GM18499 (cell line): ENCODE measurements at regions not wholly inside any gene's neighbourhood (a gene's known extent, or its start where the extent isn't known, plus 50 kb on each side); places are given as distances from the start of the nearest gene placed in this dataset.
A peak's percentile ranks its signal among the peaks of the same experiment; 100 is the strongest.
"Not testable (repeated sequence)": the region's sequence is repeated elsewhere in the genome, so short reads cannot be mapped to it uniquely, and the experiment has no call there.

ENCODE experiments used
- ATAC-seq: cut with Tn5 transposase; IDR thresholded peaks from one replicate; pipeline ENCODE4 v1.9.1; 2021; ENCODE audit warnings: moderate number of reproducible peaks; ENCODE audit not compliant: insufficient read depth, unreplicated experiment

DNA sequence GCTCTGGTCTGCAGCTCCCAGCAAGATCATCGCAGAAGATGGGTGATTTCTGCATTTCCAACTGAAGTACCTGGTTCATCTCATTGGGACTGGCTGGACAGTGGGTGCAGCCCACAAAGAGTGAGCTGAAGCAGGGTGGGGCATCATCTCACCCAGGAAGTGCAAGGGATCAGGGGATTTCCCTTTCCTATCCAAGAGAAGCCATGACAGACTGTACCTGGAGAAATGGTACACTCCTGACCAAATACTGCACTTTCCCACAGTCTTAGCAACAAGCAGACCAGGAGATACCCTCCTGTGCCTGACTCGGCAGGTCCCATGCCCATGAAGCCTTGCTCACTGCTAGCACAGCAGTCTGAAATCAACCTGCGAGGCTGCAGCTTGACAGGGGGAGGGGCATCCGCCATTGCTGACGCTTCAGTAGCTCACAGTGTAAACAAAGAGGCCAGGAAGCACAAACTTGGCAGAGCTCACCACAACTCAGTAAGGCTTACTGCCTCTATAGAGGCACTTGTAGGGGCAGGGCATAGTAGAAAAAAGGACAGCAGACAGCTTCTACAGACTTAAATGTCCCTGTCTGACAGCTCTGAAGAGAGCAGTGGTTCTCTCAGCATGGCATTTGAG is 60.5 kb downstream of the AREG start:
- ATAC-seq, result not testable (repeated sequence)

DNA sequence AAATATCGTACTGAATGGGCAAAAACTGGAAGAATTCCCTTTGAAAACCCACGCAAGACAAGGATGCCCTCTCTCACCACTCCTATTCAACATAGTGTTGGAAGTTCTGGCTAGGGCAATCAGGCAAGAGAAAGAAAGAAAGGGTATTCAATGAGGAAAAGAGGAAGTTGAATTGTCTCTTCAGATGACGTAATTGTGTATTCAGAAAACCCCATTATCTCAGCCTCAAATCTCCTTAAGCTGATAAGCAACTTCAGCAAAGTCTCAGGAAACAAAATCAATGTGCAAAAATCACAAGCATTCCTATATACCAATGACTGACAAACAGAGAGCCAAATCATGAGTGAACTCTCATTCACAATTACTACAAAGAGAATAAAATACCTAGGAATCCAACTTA is 64.4 kb downstream of the AREG start:
- ATAC-seq, result not testable (repeated sequence)

DNA sequence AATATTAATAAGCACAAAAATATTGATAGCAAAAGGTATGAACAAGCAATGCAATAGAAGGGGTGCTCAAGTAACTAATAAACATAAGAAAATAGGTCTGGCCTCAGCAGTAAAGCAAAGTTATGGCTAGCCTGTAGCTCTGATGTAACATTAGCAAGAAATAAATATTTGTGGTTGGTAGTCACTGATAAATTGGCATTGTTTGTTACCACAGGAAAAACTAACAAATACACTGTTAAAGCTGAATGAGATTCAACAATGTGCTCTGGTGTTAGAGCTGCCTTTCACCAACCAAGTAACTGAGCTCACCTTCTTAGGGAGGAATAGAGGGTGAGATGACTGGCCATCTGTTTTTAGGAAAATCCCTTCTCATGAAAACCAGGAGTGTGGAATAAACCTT is 71.4 kb downstream of the AREG start:
- ATAC-seq, result no peak

DNA sequence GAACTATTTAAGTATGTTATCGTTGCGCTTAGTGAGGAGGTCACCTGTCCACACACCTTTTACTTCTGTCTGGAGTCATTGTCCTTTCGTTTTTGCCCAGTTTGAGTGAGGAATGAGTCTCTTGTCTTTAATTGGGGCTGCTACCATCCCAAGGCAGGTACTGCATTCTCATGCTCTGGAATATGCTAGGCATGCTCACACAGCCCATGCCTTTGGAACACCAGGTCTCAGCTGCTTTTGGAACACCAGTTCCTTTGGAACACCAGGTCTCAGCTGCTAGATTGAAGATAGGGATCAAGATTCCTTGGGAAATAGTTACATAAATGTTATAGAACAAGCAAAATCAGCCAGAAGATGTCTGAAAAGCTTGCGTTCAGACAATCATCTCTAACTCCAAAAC is 73.1 kb downstream of the AREG start:
- no peak for ATAC-seq

DNA sequence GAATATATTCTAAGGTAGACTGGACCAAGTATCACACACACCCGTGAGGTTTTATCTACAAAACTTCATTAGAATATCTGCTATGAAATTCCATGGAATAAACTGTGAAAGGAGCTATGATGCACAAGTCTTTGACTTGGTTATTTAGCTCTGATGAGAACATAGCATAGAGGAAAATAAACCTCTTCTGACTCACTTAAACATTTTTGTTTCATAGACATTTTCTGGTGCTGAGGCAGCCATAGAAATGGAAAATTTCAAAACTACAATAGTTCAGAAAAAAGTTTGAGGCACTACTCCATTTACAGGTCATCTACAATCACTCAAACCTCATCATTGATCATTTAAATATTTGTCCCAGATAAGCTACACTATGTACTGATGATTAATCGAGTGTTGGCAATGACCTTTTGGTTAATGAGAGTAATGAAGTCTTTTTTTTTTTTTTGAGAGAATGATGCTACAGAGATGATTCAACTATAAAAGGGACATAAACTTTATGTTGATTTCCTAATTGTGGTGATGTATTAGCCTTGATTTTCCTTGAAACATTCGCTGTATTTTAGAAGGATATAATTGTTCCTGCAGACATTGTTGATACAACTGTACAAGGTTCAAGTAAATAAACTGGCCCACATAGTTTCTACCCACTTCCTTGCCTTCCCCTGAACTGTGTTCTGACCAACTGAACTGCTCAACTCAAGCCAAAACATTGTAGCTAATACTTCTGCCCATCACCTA is 77.5 kb downstream of the AREG start:
- no peak for ATAC-seq

DNA sequence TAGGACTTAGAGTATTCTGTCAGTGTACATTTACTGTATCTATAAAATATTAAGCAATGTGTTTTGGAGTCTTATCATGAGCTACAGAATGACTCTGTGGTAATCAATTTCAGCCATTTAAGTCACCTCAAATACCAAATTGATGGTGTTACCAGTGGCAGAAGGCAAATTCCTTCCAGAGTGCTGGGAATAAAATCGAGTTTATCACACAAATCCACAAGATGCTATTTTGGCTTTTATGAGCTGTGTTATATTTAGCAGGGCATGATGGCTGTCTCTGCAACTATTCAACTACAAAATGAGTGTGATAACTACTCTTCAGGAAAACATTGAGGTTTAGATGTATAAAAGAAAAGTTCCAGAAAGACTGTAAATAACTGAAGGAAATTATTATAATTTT is 78.2 kb downstream of the AREG start:
- no peak for ATAC-seq

DNA sequence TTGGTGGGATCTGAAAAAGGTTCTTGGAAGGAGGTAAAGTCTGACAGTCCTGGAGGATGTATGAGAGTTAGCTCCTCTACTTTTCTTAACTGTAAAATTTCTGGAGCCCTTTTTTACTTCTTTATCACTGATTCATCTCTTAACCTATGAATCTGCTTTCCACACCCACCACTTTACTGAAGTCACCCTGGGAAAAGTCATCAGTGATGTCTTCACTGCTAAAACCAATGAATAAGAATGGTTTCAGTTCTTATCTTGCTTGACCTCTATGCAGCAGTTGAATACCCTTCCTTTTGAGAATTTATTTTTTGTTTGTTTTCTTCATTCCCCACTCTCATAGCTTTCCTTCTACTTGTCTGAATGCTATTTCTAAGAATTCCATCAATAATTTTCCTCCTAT is 80.0 kb downstream of the AREG start:
- ATAC-seq, result no peak

DNA sequence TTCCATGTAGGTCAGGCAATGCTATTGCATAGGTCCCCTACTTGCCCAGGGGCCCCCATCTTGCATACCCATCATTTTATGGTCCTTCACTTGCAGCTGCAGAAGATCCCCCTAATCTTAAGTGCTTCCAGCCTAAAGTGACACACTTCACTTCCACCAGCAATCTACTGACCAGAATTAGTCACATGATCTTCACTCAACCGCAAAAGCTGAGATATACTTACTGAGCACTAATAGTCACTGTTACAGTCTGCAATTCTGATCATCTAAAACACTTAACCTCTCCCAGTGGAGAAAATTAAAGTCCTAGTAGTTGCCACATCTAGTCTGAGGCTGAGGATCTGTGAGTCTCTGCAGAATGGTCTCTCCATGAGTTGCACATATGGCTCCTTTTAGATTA is 82.1 kb downstream of the AREG start:
- no peak for ATAC-seq

DNA sequence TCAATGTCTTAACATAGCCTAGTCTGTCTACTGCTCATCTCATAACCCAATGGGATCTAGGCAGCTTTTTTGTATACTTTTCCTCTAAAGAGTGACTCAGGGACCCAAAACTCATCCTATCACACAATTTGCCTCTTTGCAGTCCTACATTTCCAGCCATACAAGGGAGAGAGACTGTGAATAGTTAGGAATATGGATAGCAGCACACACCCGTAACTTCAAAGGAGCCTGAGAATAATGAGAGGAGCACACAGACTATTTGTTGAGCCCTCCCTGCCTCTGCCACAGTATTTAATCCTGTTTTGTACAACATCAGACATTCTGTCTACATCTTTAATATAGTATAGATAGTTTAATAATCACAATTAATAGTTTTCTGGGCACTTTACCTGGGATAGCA is 83.2 kb downstream of the AREG start:
- ATAC-seq, result no peak

DNA sequence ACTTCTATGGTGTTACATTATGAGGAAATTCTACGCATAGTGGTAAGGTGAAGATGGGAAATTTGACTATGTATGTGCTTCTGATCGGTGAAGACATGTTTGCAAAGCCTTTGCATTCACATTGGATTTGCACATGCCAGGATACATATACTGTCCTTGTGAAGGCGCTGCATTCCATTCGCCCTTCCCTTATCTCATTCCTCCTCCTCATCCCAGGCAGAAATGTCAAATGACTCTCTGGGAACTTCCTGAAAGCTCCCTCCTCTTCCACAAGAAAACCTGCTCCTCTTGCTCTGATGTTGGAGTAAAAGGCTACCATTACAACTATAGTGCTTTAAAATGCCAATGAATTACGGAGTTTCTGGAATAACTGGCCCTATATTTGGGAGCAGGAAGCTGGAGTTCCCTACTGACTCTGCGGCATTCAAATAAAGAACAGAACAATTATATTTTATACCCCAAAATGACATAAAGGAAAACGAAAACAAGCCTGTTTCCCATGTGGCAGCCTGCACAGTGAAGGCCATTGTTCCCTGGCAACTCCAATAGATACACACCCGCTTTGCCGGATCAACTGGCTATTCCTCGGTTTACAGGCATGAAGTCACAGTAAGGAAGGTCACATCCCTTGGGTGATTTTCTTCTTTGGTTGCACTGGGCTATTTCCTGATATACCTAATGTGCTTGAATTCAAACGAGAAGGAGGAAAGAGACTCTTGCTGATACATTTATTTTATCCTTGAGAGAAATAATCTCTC is 84.5 kb downstream of the AREG start:
- ATAC-seq, result no peak

DNA sequence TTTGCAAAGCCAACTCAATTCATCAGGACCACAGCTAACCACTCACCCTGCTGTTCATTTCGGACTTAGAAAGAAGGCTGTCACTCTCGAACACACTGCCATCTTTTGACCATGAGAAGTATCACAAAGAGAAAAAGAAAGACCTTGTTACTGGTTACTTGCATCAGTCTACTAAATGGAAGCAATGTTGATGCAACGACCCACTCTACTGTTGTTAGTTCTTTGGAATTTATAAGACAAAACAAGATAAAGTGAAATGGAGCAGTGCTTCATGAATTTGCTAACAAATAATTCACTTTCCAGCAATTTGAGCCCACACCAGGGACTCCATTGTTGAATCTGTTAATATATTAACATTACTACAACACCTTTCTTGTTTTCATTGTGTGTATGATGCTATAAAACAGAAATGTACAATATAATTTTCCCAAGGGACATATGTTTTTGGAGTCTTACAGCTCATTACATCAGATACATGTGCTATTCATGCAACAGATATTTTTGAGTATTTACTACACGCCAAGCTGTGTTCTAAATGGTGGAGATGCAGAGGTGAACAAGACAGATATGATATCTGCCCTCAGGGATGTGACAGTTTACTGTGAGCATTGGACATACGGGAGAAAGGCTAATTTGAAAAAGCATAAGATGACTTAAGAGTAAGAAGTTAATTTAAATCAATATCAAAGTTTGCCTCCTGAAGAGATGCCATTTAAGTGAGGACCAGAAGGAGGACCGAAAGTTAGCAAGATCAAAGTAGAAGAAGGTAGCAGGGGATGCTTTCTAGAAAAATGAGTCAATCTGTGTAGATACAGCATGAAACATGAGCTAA is 87.2 kb downstream of the AREG start:
- peak; percentile 71 for ATAC-seq

DNA sequence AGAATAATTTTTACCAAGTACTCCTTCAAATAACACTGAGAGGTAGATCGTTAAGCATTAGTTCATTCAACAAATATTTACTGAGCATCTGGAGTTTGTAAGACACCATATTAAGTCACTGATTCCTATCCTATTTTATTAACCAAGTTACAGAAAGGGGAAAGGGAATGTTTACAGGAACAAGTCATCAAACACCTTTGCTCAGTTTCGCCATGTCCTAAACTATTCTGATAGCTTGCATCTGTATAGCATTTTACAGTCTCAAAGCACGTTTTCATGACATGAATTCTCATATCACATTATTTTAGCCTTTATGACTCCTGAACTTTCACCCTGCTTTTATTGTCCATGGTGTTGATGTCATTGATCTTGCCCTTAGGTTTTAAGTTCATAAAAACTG is 89.2 kb downstream of the AREG start:
- ATAC-seq, result no peak

DNA sequence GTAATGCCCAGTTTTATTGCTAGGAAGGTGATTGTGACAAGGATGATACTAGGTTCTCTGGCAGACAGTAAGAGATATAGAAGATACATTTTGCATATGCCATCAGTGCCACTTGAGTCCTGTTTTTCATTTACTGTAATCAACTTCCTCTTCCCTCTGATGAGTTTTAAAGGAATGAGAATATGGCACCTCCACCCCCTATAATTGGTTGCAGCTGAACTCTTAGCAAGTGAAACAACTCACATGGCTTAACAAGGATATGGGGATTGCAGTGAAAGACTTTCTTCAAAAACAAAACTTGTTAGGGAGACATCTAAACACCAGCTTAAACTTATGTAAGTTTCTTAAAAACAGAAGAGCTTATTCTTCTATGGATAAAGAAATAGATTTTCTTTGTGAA is 90.0 kb downstream of the AREG start:
- ATAC-seq, result no peak

DNA sequence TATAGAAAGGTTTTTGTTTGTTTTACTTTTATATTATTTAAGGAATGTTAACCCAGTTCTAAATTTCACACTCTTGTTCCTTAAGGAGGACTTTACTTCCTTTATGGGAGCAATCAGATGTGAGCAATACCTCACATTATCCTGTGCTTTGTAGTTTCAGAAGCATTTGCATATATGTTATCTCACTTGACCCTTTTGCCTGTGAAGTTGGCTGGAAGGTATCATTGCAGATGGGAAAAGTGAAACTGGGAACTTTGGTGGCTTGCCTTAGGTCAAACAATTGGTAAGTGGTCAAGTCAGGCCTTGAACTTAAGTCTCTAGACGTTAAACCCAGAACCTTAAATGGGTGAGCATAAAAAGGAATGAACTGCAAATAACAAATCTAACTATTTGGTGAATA is 90.6 kb downstream of the AREG start:
- ATAC-seq, result no peak

DNA sequence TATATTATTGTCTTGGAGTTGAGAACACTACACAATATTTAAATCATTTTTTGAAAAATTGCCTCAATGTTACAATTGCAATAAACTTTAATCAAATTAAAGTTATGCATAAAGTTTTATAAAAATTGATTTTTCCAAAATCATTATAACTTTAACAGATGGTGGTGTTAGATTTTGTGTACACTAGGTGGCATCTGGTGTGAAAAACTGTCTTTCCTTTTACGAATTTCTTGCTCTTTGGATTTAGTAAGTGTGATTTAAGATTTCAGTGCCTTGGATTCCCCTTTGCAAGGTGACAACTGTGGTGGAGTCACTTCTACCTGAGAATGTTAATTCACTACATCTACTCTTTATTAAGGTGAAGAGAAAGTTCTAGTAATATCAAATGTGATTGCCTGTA is 91.6 kb downstream of the AREG start:
- ATAC-seq, result no peak

DNA sequence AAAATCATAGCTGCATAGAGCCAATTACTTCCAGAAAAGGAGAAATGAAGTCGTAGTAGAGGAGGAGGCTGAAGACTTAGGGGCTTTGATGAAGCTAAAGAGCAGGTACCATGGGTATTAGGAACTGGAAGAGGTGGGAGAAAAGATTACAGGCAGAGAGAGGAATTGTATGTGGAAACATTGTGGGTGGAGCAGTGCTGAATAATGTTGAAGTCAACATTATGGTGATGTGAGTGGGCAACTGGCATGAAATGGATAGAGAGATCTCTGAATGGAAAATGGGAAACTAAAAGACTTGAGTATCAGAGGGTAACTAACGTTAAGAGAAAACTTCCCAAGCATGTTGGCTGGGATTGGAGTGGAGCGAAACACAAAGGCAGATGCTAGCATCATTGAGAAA is 92.5 kb downstream of the AREG start:
- no peak for ATAC-seq

DNA sequence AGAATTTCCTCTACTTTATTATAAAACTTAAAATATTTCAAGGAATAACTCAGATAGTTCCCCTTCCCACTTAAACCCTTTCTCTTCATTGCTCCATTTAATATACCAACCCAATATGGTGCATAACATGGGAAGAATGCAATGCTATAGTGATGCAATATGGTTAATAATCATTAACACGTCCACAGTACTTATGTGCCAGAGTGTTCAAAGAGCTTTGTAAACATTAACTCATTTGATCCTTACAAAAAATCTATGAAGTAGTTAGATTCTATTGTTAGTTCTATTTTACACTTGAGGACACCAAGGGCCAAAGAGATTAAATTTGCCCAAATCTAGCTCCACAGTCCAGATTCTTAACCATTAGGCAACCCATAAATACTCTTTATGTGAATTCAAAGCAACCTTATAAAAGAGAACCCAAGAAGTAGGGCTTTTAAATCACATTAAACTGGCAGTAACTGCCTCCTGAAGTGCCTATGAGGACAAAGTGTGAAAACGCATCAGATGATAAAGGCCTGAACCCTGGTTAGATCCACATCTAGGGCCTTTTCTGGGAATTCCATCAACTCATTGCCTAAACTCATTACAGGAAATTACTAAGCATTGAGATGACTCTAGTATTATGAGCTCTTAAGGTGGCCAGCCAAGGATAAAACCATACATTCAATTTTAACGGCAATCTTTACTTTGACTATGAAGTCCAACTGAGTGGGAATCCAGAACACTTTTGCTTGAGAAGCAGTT is 94.3 kb downstream of the AREG start:
- no peak for ATAC-seq

DNA sequence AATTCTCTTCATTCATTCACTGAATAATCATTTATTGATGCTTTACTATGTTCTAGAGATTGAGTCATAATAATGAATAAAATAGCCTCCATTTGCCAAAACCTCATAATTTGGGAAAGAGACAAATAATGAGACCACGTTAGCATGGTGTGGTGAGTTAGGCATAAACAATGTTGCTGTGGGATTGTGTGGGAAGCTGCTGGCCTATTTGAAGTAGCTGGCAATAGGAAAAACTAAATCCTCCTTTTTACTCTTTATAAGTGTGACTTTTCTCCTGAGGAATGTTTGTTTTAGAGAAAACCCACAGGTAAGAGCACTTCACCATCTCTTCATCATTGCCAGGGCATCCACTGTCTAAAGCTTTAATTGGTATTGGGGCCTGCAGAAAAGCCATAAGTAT is 95.3 kb downstream of the AREG start:
- ATAC-seq, result no peak

DNA sequence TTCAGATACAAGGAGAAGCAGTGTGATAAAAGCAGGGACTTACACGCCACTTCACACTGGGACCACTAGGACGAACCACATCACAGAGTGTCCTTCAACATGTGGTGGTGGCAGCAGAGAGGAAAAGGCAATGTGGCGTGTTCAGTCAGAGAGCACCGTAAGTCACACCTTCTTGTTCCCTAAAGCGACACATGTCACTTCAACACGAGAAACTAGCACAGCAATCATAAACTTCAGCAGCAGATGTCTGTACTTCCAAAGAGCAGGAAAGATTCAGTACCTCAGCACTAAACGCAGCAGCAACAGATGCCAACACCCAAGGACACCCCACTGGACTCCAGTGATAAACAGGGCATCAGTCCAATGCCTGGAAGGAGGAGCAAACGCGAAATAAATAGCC is 96.7 kb downstream of the AREG start:
- ATAC-seq, result no peak

DNA sequence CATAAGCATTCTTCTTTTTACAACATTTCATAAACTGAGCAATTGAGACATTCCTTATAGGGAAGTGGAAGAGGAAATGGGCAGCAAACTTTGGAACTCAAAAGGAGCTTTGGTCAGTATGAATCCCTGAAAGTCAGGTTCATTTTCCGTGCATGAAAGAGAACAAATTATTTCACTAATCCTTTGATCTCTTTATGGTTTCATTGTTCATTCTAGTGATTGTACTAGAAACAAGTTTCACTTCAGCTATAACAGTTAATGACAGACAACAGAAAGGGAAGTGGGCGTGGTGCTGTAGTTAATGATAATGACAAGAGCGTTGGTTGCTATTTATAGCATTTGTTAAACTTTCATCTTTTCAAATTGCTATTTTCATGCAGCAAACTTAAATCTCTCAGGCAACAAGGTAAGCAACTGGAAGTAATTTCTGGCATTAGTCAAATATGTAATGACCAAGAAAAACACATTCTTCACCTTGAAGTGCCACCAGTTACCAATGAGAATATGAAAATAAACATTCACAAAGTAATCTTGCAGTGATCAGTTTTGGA is 98.4 kb downstream of the AREG start:
- peak; percentile 78 for ATAC-seq
